ENCODE measurements at regions not wholly inside any gene's neighbourhood (a gene's known extent, or its start where the extent isn't known, plus 50 kb on each side); places are given as distances from the start of the nearest gene placed in this dataset.

DNA sequence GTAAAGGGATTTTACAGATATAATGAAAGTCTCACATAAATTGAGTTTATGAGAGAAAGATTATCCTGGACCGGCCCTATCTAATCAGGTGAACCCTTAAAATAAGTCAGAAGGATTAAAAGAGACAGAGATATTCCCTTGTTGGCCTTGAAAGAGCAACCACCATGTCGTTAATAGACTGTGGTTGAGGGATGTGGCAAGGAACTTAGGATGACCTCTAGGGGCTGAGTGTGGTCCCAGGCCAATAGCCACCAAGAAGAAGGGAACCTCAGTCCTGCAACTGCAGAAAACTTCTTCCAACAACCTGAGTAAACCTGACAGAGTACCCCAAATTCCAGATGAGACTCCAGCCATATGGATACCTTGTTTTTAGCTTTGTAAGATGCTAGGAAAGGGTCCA is 121.5 kb downstream of the POLR1F start:
- no peak for ATAC-seq (ENCODE audit: insufficient read depth, low read depth)
- no peaks in the 10 kb centered on the region for H4K20me1 ChIP-seq (ENCODE audit: insufficient read depth, low read length)

DNA sequence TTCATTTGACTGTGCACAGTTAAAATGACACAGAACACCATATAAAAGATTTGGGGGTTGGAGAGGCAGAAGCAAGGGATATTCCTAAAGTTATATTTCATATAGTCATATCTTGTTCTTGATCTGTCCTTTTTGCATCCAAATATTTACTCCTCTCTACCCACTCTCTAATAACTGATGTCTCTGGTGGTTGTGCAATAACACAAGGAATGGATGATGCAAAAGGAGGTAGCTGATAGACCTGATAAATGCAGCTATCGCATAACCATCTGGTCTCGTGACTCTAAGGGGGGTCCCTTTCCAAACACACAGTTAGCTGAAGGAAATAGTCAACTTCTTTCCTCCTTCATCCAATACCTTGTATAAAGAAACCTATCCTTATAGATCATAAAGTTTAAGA is 123.1 kb downstream of the POLR1F start:
- no peaks in the 10 kb centered on the region for H3K79me2 ChIP-seq (ENCODE audit: insufficient read depth, low read length)
- H3K4me2 ChIP-seq (ENCODE audit: insufficient read depth, low read length): no peak overlapping the region
- no peaks in the 10 kb centered on the region for H3K27me3 ChIP-seq (ENCODE audit: insufficient read depth, low read length, poor library complexity)
- H3K9ac ChIP-seq (ENCODE audit: low read depth, low read length): no peak overlapping the region
- H2AFZ ChIP-seq (ENCODE audit: low read depth, low read length): no peak overlapping the region
- H3K4me1 ChIP-seq (ENCODE audit: insufficient read depth, low read length): no peaks in the 10 kb centered on the region
- H3K9me3 ChIP-seq (ENCODE audit: insufficient read depth, low read length, severe bottlenecking): no peaks in the 10 kb centered on the region
- no peak overlapping the region for H3K4me3 ChIP-seq (ENCODE audit: low read depth in 1 of 2, low read length in 2 of 2)
- H4K20me1 ChIP-seq (ENCODE audit: insufficient read depth, low read length): no peaks in the 10 kb centered on the region
- no peak overlapping the region for H3K27ac ChIP-seq (ENCODE audit: low read length)
- DNase-seq: no peak
- TF ChIP-seq CTCF (IDR thresholded peaks at IDR 0.05; ENCODE audit: borderline replicate concordance, extremely low read depth, low read length, poor library complexity, severe bottlenecking) (no peak), EZH2 (IDR thresholded peaks at IDR 0.05; ENCODE audit: borderline replicate concordance, low read depth, low read length, severe bottlenecking) (no peak)
- no peaks in the 10 kb centered on the region for H3K36me3 ChIP-seq (ENCODE audit: insufficient read depth, low read length)
- no peak for ATAC-seq (ENCODE audit: insufficient read depth, low read depth)

More for the DNA sequence above, 121.5 kb downstream of the POLR1F start:
- H3K79me2 ChIP-seq (ENCODE audit: insufficient read depth, low read length): no peaks in the 10 kb centered on the region
- no peak for DNase-seq
- H3K9ac ChIP-seq (ENCODE audit: low read depth, low read length): no peak overlapping the region
- H3K4me1 ChIP-seq (ENCODE audit: insufficient read depth, low read length): no peaks in the 10 kb centered on the region
- no peak overlapping the region for H3K27ac ChIP-seq (ENCODE audit: low read length)
- H3K9me3 ChIP-seq (ENCODE audit: insufficient read depth, low read length, severe bottlenecking): no peaks in the 10 kb centered on the region
- no peak overlapping the region for H2AFZ ChIP-seq (ENCODE audit: low read depth, low read length)
- H3K36me3 ChIP-seq (ENCODE audit: insufficient read depth, low read length): no peaks in the 10 kb centered on the region
- no peaks in the 10 kb centered on the region for H3K27me3 ChIP-seq (ENCODE audit: insufficient read depth, low read length, poor library complexity)
- no peak overlapping the region for H3K4me3 ChIP-seq (ENCODE audit: low read depth in 1 of 2, low read length in 2 of 2)
- H3K4me2 ChIP-seq (ENCODE audit: insufficient read depth, low read length): no peak overlapping the region
- TF ChIP-seq CTCF (IDR thresholded peaks at IDR 0.05; ENCODE audit: borderline replicate concordance, extremely low read depth, low read length, poor library complexity, severe bottlenecking) (no peak), EZH2 (IDR thresholded peaks at IDR 0.05; ENCODE audit: borderline replicate concordance, low read depth, low read length, severe bottlenecking) (no peak)

GRCh38 chr7:19575909-19576557 is 132.8 kb downstream of the POLR1F start:
- H3K79me2 ChIP-seq (ENCODE audit: insufficient read depth, low read length): no peaks in the 10 kb centered on the region
- no peak overlapping the region for H3K4me2 ChIP-seq (ENCODE audit: insufficient read depth, low read length)
- no peak overlapping the region for H2AFZ ChIP-seq (ENCODE audit: low read depth, low read length)
- no peak overlapping the region for H3K9ac ChIP-seq (ENCODE audit: low read depth, low read length)
- no peaks in the 10 kb centered on the region for H4K20me1 ChIP-seq (ENCODE audit: insufficient read depth, low read length)
- no peaks in the 10 kb centered on the region for H3K36me3 ChIP-seq (ENCODE audit: insufficient read depth, low read length)
- H3K9me3 ChIP-seq (ENCODE audit: insufficient read depth, low read length, severe bottlenecking): no peaks in the 10 kb centered on the region
- H3K27me3 ChIP-seq (ENCODE audit: insufficient read depth, low read length, poor library complexity): no peaks in the 10 kb centered on the region
- H3K4me1 ChIP-seq (ENCODE audit: insufficient read depth, low read length): no peaks in the 10 kb centered on the region
- no peak for TF ChIP-seq CTCF (IDR thresholded peaks at IDR 0.05; ENCODE audit: borderline replicate concordance, extremely low read depth, low read length, poor library complexity, severe bottlenecking)
- no peak for TF ChIP-seq EZH2 (IDR thresholded peaks at IDR 0.05; ENCODE audit: borderline replicate concordance, low read depth, low read length, severe bottlenecking)
- no peak overlapping the region for H3K4me3 ChIP-seq (ENCODE audit: low read depth in 1 of 2, low read length in 2 of 2)
- DNase-seq (no peak), ATAC-seq (ENCODE audit: insufficient read depth, low read depth) (no peak)
- H3K27ac ChIP-seq (ENCODE audit: low read length): no peak overlapping the region
